Posterior vena cava (tissue), 2 donors: ENCODE measurements at regions not wholly inside any gene's neighbourhood (a gene's known extent, or its start where the extent isn't known, plus 50 kb on each side); places are given as distances from the start of the nearest gene placed in this dataset.
"Not testable (repeated sequence)": the region's sequence is repeated elsewhere in the genome, so short reads cannot be mapped to it uniquely, and the experiment has no call there.

Experiments used
- DNase-seq: peaks from one replicate; pipeline ENCODE4 v3.0.0-alpha.2; 2020; ENCODE audit warnings: low spot score
- intact Hi-C, 2 donors: fragments of 100-400 bp; cut with DNase I; formaldehyde crosslinking; loops; one replicate each; pipeline versions ENCODE4 v1.14.1 to v1.14.2; 2022 to 2023
- donor health status: DM: yes; HTN: yes; CAD: no.
- donor health status: DM: yes; HTN: yes; CAD: no.

DNA sequence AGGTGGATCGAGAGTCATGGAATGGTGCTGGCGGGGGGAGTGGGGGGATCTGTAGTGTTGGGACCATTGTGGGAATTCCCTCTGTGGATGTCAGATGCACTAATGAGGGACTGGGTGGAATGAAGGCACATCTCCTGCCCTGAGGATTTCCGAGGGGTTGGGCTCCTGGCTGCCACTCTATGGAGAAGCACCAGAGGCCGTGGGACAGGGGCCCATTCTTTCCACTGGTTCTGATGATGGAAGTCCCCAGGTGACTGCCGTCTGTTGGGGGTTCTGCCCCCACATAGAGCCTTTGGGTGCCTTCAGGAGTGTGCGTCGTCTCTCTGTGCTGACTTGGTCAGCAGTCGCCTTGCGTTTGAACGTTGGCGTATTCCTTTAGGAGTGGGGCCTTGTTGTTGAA is 202.9 kb downstream of the GLRX3 start:
- DNase-seq, result no peak
- intact Hi-C loops, result no loop called here

DNA sequence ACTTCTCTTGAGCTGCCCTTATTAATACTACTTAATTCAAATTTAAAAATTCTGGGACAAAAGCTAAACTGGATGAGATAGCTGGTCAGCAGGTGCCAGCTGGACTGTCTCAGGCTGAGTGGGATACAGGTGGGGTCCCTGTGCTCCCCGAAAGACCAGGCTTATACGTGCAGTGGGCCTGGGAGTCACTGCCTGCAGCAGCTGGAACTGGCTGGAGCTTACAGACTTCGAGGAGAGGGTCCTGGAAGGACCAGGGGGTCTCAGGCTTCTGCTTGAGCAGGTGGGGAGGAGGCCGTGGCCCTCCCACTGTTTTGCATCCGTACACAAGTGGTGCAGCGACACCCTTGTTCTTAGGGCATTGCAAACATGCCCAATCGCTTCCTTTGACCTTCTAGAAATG is 203.7 kb downstream of the GLRX3 start:
- intact Hi-C loops, result no loop called here
- DNase-seq, result no peak

DNA sequence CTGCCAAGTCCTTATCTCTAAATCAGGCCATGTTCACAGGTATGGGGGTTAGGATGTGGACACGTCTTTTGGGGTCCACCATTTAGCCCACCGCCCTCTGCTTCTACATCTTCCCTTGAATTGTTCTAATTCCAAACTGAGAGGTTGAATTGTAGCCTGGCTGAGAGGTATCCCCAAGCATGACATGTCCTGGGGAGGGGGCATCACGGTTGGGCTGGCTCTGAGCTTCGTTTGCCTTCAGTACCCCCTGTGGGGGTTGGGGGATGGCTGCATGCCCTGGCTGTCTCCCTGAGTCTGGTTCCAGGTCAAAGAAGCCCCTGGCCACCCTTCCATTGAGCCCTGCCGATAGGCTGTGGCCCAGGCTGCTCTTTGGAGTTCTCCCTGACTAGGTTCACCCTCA is 204.6 kb downstream of the GLRX3 start:
- intact Hi-C loops, result no loop called here
- DNase-seq, result no peak

DNA sequence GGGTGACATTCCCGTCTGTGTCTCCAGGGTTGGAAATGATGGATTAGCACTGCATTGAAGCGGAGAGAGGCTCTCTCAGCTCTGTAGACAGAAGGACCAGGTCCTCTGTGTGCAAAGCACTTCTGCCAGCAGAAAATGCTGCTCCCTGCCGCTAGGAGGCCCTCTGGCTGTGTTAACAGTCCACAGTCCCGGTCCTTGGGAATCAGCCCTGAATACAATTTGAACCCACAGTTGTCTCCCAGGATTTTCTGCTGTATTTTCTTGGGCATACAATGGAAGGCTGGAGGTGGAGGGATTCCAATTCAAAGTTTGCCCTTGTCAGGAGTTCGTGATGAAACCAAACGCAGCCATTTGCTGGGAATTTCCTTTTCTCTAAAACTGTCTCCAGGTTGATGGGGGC is 205.2 kb downstream of the GLRX3 start:
- intact Hi-C loops, result no loop called here
- DNase-seq, result no peak

DNA sequence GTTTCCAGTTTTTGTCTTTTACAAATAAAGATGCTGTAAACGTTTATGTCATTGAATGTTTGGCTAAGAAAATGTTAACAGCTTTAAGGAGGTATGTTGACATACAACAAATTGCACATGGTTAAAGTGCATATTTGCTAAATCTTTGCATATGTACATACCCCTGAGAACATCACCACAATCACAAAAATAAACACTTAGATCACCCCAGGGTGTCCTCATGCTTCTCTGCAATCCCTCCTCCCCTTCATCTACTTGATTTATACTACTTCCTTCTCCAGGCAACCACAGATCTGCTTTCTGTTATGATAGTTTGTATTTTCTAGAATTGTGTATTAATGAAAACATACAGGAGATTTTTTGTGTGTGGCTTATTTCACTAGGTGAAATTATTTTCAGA is 209.5 kb downstream of the GLRX3 start:
- no peak for DNase-seq
- intact Hi-C loops, result no loop called here

DNA sequence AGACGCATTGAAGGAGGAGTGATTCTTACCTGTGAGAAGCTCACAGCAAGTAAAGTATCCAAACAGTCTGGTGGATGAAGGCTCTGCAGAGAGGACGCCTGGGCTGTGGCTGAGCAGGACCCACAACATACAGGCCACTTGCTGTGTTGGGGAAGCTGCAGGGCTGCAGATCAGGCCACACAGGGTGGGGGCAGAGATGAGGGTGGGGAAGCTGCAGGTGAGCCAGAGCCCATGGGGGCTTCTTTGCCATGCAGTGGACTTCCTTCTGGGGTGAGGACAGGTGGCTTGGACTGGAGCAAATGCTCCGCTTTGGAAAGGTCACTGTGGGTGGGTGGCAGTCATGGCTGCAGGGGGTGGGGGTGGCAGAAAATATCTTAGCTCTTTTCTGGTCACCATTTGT is 214.8 kb downstream of the GLRX3 start:
- peak; percentile 45 for DNase-seq
- intact Hi-C loops, result no loop called here

DNA sequence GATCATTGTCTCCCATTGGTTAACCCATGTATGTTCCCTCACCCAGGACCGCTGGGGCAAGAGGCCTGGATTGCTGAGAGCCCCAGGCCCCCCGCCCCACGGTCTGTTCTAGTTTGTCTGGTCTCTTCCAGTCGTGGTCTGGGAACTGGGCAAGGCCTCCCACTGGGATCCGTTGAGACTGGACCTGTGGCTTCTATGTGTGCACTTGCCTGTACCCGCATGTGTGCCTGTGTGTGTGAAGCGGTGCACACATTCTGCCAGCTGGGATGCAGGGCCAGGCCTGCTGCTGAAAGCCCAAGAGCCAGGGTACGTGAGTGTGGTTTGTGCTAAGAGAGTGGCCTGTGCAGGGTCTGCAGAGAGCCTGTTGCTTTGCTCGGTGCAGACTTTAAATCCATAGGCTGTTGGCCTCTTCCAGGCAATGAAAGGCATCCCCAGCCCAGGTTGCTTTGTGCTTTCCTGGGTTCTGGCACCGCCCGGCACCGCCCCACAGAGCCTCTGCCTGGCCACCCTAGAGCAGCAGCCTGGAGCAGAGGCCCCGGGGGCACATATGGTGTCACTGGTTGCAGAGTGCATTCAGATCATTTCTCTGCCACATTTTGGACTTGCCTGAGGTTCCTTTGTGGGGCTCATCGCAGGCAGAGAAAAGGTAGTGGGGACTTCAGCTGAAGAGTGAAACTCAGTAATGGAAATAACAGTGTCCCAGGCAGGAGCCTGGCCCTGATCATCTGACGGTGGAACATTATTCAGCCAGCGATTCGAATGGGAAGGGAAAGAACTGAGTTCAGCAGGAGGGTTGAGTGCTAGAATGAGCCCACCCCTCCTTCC is 215.5 kb downstream of the GLRX3 start:
- peak; percentile 59 for DNase-seq

DNA sequence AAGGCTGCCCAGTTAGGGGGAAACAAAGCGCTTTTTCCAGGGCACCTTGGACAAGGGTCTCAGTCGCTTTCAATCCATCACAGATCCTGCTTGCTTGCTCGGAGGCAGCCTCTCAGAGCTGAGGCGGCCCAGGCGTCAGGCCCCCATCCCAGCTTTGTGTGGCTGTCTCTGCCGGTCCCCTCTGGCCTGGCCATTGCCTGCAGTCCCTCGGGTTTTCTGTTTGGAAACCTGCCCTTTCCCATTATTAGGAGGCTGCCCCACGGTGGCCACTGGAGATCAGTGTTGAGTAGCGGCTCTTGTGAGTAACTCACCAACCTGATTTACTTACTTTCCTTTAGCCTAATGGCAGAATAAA is 216.1 kb downstream of the GLRX3 start:
- intact Hi-C loops, result no loop called here
- peak; percentile 37 for DNase-seq

More for the DNA sequence above, 215.5 kb downstream of the GLRX3 start:
- intact Hi-C loops, result no loop called here

DNA sequence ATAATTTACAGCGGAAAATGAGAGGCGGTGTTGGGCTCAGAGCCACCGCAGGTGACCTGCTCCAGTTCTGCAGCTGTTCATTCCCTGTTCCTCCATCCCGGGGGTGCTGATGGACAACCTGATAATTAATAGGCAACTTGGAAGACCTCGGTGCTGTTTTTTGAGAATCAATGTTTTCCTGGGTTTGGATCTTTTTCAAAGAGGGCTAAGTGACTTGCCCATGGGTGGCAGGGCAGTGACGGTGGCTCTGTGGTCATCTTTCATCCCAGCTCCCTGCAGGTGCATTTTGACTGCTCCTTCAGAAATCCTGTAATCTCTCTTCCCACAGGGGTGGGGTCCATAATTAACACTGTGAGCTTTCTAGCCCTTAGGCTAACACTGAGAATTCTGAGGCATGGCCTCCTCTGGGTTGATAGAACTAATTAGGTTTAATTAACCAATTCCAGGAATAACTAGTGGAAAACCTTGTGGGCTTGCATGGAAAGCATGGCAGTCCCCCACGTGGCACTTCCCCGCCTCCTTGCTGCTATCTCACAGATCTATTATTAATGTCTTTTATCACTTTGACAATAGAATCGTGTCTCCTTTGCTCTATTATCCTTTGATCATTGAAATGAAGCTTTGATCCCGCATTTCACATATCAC is 217.9 kb downstream of the GLRX3 start:
- intact Hi-C loops, result no loop called here

DNA sequence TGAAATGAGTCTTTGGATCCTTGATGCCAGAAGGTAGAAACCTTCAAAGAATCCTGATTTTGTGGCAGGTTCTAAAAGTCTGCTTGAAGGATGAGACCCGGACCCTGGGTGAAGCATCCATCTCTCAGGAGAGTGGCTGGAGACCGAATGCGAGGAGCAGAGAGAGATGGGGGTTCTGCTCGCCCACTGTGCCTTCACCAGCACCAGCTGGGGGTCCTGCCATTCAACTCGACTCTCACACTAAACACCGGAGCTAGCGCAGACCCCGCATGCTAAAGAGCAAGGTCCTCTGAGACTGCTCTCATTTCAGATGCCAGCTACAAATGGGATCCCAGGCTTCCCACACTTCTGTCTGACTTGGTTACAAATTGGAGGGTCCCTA is 218.4 kb downstream of the GLRX3 start:
- intact Hi-C loops, result no loop called here

More for the DNA sequence above, 217.9 kb downstream of the GLRX3 start:
- peak; percentile 24 for DNase-seq

DNA sequence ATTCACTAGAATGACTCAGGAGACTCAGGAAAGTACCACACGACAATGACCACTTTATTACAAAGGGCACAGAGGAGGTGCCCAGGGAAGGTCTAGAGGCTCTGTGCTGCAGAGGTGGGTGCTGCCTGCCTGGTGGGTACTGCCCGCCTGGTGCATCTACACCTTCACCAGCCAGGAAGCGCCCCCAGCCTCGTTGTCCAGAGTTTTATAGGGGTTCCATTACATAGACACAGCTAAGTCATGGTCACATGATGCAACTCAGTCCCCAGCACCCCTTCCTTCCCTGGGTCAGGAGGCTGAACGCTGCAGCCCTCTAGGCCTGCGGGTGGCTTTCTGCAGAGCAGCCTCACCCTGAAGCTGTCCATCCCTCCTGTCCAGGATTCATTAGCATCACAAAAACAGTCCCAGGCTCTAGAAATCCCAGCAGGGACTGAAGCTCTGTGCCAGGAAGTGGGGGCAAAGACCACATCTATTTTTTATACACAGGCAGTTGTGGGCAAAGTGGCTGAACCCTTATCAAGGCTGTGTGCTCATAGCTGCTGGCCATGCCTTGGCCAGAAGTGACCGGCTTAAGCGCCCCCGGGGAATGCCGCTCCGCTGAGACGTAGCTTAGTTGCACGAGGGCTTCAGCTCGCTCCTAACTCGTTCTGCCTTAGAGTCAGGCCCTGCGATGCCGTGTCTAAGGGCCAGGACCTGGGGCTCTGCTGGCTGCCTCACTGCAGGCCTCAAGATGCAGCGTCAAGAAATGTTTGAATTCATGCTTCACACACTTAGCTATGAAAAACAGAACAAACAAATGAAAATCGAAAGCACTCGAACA is 219.0 kb downstream of the GLRX3 start:
- DNase-seq, result peak; percentile 65
- intact Hi-C loops, result no loop called here

More for the DNA sequence above, 218.4 kb downstream of the GLRX3 start:
- DNase-seq, result peak; percentile 40

DNA sequence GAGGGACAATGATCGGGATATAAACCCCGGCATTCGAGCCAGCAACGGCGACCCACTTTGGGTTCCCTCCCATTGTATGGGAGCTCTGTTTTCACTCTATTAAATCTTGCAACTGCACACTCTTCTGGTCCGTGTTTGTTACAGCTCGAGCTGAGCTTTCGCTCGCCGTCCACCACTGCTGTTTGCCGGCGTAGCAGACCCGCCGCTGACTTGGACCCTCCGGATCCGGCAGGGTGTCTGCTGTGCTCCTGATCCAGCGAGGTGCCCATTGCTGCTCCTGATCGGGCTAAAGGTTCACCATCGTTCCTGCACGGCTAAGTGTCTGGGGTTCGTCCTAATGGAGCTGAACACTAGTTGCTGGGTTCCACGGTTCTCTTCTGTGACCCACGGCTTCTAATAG is 220.2 kb downstream of the GLRX3 start:
- intact Hi-C loops, result not testable (repeated sequence)
- peak; percentile 65 for DNase-seq

DNA sequence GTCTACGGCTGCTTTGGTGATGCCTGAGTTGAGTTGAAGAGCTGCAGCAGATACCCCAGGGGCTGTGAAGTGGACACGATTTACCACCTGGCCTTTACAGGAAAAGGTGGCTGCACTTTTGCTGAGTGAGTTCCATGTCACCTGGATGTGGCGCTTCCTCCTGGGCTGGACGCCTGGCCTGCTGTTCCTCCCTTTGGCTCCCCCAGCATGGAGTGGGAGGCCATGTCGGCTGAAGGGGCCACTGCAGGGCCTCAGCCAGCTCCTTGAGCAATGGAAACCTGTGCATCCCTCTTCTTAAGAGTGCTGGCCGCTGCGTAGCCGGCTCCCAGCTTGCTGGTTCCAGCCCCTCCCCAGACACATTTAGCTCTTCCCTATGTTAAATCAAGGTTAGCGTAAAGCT is 221.0 kb downstream of the GLRX3 start:
- DNase-seq, result peak; percentile 41
- intact Hi-C loops, result no loop called here

DNA sequence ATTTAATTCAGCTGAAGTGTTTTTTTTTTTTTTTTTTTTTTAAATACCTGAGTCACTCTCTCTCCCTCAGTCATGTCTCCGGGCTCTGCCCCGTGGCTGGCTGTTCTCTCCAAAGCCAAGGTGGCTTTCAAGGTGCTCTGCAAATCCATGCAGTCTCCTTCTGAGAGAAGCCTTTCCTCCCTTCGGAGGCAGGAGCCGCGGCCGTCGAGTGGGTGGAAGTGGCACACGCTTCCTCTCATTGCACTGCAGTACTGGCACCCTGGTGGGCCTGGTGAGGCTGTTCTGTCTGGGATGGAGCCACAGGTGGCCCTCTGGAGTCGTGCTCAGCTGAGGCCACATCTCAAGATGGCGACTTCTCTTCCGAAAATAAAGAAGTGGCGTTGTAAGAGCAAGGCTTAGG is 221.8 kb downstream of the GLRX3 start:
- peak; percentile 41 for DNase-seq
- intact Hi-C loops, result no loop called here

DNA sequence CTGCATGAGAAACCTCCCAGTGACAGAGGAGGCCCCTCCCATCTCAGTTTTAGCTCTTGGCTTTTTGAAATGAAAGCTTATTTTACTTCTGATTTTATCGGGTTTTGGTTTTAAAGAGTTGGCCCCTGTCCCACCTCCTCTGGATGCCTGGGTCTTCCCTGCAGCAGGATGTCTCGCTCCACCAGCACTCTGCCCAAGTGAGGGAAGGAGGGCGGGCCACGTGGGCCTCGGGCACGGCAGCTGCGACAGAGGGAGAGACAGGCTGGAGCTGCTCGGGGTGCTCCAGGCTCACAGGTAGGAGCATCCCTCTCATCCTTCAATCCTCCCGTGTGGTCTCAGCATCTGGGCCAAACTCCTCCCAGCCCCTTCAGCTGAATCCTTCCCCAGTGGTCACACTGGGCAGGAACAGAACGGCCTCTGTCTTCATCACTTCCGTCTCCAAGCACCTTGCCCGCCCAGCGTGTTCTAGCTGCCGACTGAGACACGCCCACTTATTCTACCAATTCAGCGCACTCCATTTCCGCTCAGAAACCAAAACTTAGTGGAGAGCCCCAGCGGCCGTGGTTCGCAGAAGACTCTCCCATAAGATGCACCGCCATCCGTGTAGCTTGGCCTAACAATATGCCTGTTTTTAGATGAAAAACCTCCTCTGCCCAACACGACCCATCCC is 222.9 kb downstream of the GLRX3 start:
- DNase-seq, result no peak
- intact Hi-C loops, result no loop called here

DNA sequence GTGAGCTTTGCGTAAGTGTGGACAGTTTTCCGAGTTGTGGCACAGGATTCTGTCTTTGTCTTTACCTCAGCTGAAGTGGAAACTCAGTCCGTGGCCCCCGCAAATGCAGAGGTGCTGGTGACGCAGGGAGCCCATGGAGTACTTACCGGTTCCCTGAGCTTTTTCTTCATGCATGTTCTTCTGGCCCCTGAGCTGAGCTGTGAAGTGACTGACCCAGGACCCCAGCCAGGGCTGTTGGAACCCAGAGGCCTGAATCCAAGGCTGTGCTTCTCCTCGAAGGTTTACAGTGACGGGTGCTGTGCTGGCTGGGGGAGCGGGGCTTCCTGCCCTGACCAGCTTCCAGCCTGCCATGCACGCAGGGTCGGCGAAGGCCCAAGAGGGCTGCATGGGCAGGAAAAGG is 223.5 kb downstream of the GLRX3 start:
- intact Hi-C loops, result no loop called here
- DNase-seq, result no peak

DNA sequence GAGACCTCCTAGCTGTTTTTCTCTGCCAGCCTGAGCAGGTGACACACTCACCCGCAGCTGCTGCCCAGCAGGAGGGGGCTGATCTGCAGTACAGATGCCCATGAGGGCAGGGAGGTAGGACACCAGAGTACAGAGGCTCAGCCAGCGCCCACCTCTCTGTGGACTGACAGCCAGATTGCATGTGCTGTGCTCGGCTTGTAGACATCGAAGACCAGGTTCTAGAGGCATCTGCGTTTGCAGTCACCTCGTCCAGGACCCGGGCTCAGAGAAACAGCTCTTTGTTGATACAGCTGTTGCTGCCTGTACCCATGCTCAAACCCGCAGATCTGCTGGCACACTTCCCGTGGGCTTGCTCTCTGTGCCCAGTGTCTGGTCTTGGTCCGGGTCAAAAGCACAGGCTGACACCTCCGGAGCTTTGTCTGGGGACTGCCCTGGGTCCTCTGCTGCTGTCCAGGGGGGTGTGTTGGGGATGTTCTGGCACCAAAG is 224.7 kb downstream of the GLRX3 start:
- no peak for DNase-seq

DNA sequence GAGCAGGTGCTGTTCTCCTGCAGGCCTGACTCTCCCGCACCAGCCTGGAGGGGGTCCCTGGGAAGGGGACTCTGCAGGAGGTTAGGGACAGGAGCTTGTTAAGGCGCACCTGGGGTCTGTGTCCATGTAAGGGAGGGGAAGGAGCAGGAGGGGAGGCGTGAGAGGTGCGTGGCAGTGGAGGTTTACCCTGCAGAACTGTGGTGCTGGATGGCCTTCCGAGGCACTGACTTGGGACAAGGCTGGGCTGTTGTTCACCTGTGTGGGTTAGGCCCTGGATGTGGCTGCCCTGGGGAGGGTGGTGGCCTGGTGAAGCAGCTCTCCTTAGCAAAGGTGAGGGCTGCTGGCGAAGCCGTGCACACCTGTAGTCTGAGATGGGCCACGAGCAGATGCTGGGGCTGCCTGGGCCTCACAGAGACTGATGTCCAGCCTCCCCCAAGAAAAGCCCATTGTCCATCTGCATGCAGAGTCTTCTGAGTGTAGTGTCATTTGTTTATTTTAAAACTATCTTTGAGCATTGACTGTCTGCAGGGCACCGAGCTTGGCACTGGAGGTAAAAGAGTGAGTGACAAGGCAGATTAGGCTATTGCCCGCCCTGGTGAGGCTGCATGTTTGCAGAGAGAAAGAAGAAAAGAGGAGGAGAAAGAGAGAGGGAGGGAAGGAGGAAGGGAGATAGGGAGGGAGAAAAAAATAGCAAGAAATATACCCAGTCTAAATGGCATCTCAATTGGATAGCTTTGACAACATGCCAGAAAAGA is 225.3 kb downstream of the GLRX3 start:
- no peak for DNase-seq
- intact Hi-C loops, result no loop called here

More for the DNA sequence above, 224.7 kb downstream of the GLRX3 start:
- intact Hi-C loops, result no loop called here

DNA sequence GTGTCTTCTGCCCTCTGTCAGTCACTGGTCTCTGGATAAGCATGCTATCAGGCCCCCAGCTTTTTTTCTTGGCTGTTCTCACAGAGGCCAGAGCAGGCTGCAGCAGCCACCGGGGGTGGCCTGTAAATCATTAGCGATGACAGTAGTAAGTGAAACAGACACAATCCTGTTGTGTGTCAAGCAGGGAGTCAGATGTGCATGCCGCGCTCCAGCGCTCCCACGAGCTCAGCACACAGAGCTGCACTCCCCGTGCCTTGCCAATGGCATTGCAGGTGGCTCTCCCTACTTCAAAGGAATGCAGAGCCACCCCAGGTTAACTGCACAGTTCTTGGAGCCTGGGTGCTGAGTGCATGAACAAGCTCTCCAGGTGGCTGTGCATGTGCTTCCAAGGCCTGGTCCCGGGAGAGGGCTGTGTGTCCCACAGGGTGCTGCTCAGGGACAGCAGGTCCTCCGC is 226.1 kb downstream of the GLRX3 start:
- DNase-seq, result no peak
- intact Hi-C loops, result no loop called here
